Bronchial epithelial cell (primary cell): ENCODE measurements at regions not wholly inside any gene's neighbourhood (a gene's known extent, or its start where the extent isn't known, plus 50 kb on each side); places are given as distances from the start of the nearest gene placed in this dataset.

Experiments used
- DNase-seq: peaks from one replicate; pipeline ENCODE4 v3.0.0-alpha.2; 2010; ENCODE audit warnings: low read depth
- FAIRE-seq: peaks from 2 replicates; lab custom pipeline; 2011; peaks lifted over from hg19 to GRCh38; lab: Jason Lieb, UNC
- H3K27me3 ChIP-seq: 2 replicates; pipeline ENCODE4 v1.5.1; 2011; ENCODE audit warnings: low read length; ENCODE audit not compliant: control insufficient read depth, insufficient read depth
- H3K36me3 ChIP-seq: 2 replicates; pipeline ENCODE4 v1.5.1; 2011; ENCODE audit warnings: low read length; ENCODE audit not compliant: control insufficient read depth, insufficient read depth
- H3K4me3 ChIP-seq: 2 replicates; pipeline ENCODE4 v1.5.1; 2011; ENCODE audit warnings: mild to moderate bottlenecking, low read depth, low read length, control low read depth
- CTCF ChIP-seq: IDR thresholded peaks from 2 replicates; pipeline ENCODE4 v1.5.1; 2011; ENCODE audit warnings: mild to moderate bottlenecking, moderate library complexity, low read length, control low read depth, inconsistent platforms; ENCODE audit not compliant: insufficient read depth, severe bottlenecking

GRCh38 chr1:70843452-70843851 is 204.2 kb downstream of the PTGER3 start:
- FAIRE-seq = no peak
- no peak for TF ChIP-seq CTCF
- Histone ChIP-seq H3K27me3 (no peaks in the 10 kb centered on the region), H3K4me3 (no peak overlapping the region), H3K36me3 (no peaks in the 10 kb centered on the region)
- DNase-seq = no peak

GRCh38 chr1:70847013-70847412 is 200.6 kb downstream of the PTGER3 start:
- DNase-seq = no peak
- Histone ChIP-seq H3K36me3 (no peaks in the 10 kb centered on the region), H3K4me3 (no peak overlapping the region), H3K27me3 (no peaks in the 10 kb centered on the region)
- no peak for TF ChIP-seq CTCF
- no peak for FAIRE-seq

GRCh38 chr1:70855203-70855602 is 192.4 kb downstream of the PTGER3 start:
- TF ChIP-seq CTCF = no peak
- FAIRE-seq = no peak

GRCh38 chr1:70856201-70856600 is 191.4 kb downstream of the PTGER3 start:
- no peaks in the 10 kb centered on the region for H3K36me3 ChIP-seq
- no peak for TF ChIP-seq CTCF
- FAIRE-seq = no peak
- no peaks in the 10 kb centered on the region for H3K27me3 ChIP-seq
- DNase-seq = no peak
- no peak overlapping the region for H3K4me3 ChIP-seq

More at GRCh38 chr1:70855203-70855602, 192.4 kb downstream of the PTGER3 start:
- H3K4me3 ChIP-seq = no peak overlapping the region
- DNase-seq = no peak
- H3K36me3 ChIP-seq = no peaks in the 10 kb centered on the region
- no peaks in the 10 kb centered on the region for H3K27me3 ChIP-seq

- no peak for TF ChIP-seq CTCF
- Histone ChIP-seq H3K4me3 (no peak overlapping the region), H3K36me3 (no peaks in the 10 kb centered on the region), H3K27me3 (no peaks in the 10 kb centered on the region)
- FAIRE-seq (no peak), DNase-seq (no peak)
Measured at GRCh38 chr1:70863239-70863638, 184.4 kb downstream of the PTGER3 start.

GRCh38 chr1:70864302-70864701 is 183.3 kb downstream of the PTGER3 start:
- no peaks in the 10 kb centered on the region for H3K27me3 ChIP-seq
- no peaks in the 10 kb centered on the region for H3K36me3 ChIP-seq
- TF ChIP-seq CTCF = no peak
- DNase-seq = peak; percentile 5
- H3K4me3 ChIP-seq = no peak overlapping the region
- no peak for FAIRE-seq
